Peyer's patch (tissue), 4 donors: ENCODE measurements at regions not wholly inside any gene's neighbourhood (a gene's known extent, or its start where the extent isn't known, plus 50 kb on each side); places are given as distances from the start of the nearest gene placed in this dataset.

Experiments used
- DNase-seq, 3 donors: peaks; one replicate each; pipeline ENCODE4 v3.0.0-alpha.2; 2017 to 2019
- H3K27ac ChIP-seq, 4 donors: fragments of 200-600 bp; sonication (generic); one replicate each; pipeline ENCODE4 v1.5.1; 2016 to 2019
- H3K27me3 ChIP-seq, 2 donors: fragments of 200-600 bp; sonication (generic); one replicate each; pipeline ENCODE4 v1.5.1; 2019
- H3K36me3 ChIP-seq, 3 donors: fragments of 200-600 bp; sonication (generic); one replicate each; pipeline ENCODE4 v1.5.1; 2016 to 2019
- H3K4me1 ChIP-seq, 4 donors: fragments of 200-600 bp; sonication (generic); one replicate each; pipeline ENCODE4 v1.5.1; 2016 to 2019
- H3K4me3 ChIP-seq, 4 donors: fragments of 200-600 bp; sonication (generic); 1 replicate in 3 of 4; 2 replicates in 1 of 4; pipeline ENCODE4 v1.5.1; 2016 to 2019; ENCODE audit warnings: mild to moderate bottlenecking in 1 of 4
- H3K9me3 ChIP-seq, 4 donors: fragments of 200-600 bp; sonication (generic); one replicate each; pipeline ENCODE4 v1.5.1; 2016 to 2019; ENCODE audit warnings: mild to moderate bottlenecking in 1 of 4
- CTCF ChIP-seq, 6 experiments: fragments of 450-650 bp in 4 of 6; fragments of 200-600 bp in 2 of 6; sonication (generic) in 1 of 6; IDR thresholded peaks; one replicate each; pipeline ENCODE4 v1.5.1; 2017 to 2019; ENCODE audit warnings: antibody characterized with exemption in 6 of 6, mild to moderate bottlenecking in 3 of 6, moderate library complexity in 1 of 6
- POLR2A ChIP-seq, 2 donors: fragments of 450-650 bp; IDR thresholded peaks; one replicate each; pipeline ENCODE4 v1.5.1; 2017; ENCODE audit warnings: antibody characterized with exemption in 2 of 2, mild to moderate bottlenecking in 2 of 2, moderate library complexity in 2 of 2

- Histone ChIP-seq H3K4me3 (no peak overlapping the region), H3K9me3 (no peaks in the 10 kb centered on the region), H3K4me1 (no peaks in the 10 kb centered on the region), H3K27me3 (no peaks in the 10 kb centered on the region), H3K27ac (no peak overlapping the region), H3K36me3 (no peaks in the 10 kb centered on the region)
- TF ChIP-seq POLR2A (IDR thresholded peaks at IDR 0.05) (no peak), CTCF (IDR thresholded peaks at IDR 0.05) (no peak)
- no peak for DNase-seq
Measured at GRCh38 chr13:90750021-90750420, 597.5 kb upstream of the MIR17HG start.

- H3K36me3 ChIP-seq = no peaks in the 10 kb centered on the region
- H3K9me3 ChIP-seq = no peaks in the 10 kb centered on the region
- no peak for TF ChIP-seq POLR2A (IDR thresholded peaks at IDR 0.05)
- TF ChIP-seq CTCF (IDR thresholded peaks at IDR 0.05) = no peak
- DNase-seq = no peak
- no peaks in the 10 kb centered on the region for H3K27me3 ChIP-seq
- H3K4me3 ChIP-seq = no peak overlapping the region
- H3K4me1 ChIP-seq = no peaks in the 10 kb centered on the region
- no peak overlapping the region for H3K27ac ChIP-seq
Measured at GRCh38 chr13:90751026-90751425, 596.5 kb upstream of the MIR17HG start.

GRCh38 chr13:90752070-90752469 lies 595.4 kb upstream of the MIR17HG start:
- Histone ChIP-seq H3K27me3 (no peaks in the 10 kb centered on the region), H3K4me1 (no peaks in the 10 kb centered on the region), H3K36me3 (no peaks in the 10 kb centered on the region), H3K9me3 (no peaks in the 10 kb centered on the region), H3K27ac (no peak overlapping the region), H3K4me3 (no peak overlapping the region)
- TF ChIP-seq CTCF (IDR thresholded peaks at IDR 0.05) (no peak), POLR2A (IDR thresholded peaks at IDR 0.05) (no peak)
- no peak for DNase-seq

- Histone ChIP-seq H3K9me3 (no peaks in the 10 kb centered on the region), H3K27ac (no peak overlapping the region), H3K4me3 (no peak overlapping the region), H3K27me3 (no peaks in the 10 kb centered on the region), H3K36me3 (no peaks in the 10 kb centered on the region), H3K4me1 (no peaks in the 10 kb centered on the region)
- no peak for TF ChIP-seq CTCF (IDR thresholded peaks at IDR 0.05)
- TF ChIP-seq POLR2A (IDR thresholded peaks at IDR 0.05) = no peak
- DNase-seq = no peak
Measured at GRCh38 chr13:90757127-90757680, 590.3 kb upstream of the MIR17HG start.

GRCh38 chr13:90760639-90761038 lies 586.8 kb upstream of the MIR17HG start:
- TF ChIP-seq POLR2A (IDR thresholded peaks at IDR 0.05) (no peak), CTCF (IDR thresholded peaks at IDR 0.05) (no peak)
- Histone ChIP-seq H3K4me1 (no peaks in the 10 kb centered on the region), H3K27me3 (no peaks in the 10 kb centered on the region), H3K36me3 (no peaks in the 10 kb centered on the region), H3K27ac (no peak overlapping the region), H3K9me3 (no peaks in the 10 kb centered on the region), H3K4me3 (no peak overlapping the region)
- no peak for DNase-seq
